GM18520 (cell line): ENCODE measurements at regions not wholly inside any gene's neighbourhood (a gene's known extent, or its start where the extent isn't known, plus 50 kb on each side); places are given as distances from the start of the nearest gene placed in this dataset.

Experiments used
- ATAC-seq: cut with Tn5 transposase; IDR thresholded peaks from one replicate; pipeline ENCODE4 v1.9.1; 2021; ENCODE audit not compliant: unreplicated experiment

DNA sequence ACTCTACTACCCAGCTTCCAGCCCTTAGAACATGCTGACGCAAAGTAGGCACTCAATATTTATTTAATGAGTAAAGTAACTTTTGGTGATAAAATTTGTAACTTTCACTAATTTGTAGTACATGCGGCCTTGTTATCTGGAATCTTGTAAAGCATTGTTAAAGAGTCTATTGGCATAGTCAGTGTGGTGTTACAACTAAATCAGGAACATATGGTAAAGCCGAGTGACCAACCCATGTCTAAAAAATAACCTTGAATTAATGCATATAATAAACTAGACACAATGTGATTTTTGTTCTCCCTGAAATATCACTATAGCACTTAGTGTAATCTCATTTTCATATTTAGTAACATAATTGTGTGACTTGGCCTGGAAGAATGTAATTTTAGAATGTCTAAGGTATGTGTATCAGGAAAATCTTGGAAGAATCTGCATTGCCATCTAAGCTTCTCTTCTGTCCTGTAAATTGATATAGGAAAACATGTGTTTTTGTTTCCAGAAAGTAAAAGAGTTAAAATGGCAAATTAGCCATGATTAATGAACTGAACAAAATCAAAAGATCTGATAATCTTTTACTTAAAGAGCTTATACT is 256.7 kb upstream of the GNAI1 start:
- no peak for ATAC-seq

DNA sequence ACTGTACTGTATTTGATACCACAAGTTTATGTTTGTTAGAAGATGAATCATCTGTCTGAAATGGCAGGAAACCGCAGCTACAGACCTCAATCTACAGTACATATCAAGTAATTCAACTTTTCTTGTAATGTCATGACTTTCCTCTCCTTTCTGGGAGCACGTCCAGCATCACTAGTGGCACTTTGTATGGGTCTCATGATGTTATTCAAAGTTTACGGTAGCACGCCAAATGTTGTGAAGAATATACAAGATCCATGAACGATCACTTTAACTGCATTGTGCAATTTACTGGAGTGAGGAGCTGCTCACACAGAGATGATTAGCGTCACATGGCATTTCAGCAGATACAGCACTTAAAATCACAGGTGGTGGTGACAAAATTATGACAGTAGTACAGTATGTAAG is 257.8 kb upstream of the GNAI1 start:
- ATAC-seq = no peak

DNA sequence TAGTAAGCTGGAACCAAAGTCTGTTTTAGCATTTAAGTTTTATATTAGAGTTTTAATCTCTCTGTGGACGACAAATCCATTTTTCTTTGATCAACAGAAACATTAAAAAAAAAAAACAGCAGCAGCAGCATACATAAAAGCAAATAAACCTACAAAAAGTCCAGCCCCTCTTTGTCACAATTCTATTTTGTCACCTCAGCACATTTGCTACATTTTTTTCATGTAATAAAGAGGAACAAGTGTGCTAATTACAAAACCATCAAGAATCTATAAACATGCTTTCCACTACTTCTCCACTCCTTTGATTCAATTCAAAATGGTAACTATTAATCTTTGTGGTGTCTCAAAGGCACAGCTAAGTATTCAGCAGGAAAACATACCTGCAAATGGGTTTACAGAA is 259.8 kb upstream of the GNAI1 start:
- no peak for ATAC-seq

DNA sequence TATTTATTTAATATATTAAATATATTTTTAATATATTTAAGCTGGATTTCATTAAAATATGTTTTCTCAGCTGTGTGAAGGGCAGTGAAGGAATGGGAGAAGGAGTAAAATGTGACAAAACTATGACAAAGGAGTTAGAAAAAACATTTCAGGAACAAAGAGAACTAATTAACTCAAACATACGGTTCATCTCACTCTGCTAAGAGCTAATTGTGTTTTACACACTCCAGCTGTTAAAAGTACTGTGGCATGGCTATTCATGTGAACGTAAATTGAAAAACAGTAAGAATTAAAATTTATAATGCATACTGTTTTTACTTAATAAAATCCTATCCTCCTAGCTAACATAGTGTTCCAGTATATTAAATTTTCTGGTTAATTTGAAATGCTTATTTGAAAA is 262.5 kb upstream of the GNAI1 start:
- no peak for ATAC-seq

DNA sequence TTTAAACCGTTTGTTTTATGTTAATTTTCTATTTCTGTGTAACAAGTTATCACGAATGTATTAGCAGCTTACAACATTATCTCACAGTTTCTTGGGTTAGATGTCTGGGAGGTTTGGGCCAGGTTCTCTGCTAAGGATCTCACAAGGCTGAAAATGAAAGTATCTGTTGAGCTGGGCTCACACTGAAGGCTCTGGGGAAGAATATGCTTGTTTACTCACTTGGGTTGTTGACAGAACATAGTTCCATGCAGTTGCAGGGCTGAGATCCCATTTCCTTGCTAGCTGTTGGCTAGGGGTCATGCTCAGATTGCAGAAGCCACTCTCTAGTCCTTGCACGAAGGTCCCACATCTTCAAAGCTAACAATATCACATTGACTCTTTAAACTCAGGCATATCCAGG is 266.6 kb upstream of the GNAI1 start:
- no peak for ATAC-seq

DNA sequence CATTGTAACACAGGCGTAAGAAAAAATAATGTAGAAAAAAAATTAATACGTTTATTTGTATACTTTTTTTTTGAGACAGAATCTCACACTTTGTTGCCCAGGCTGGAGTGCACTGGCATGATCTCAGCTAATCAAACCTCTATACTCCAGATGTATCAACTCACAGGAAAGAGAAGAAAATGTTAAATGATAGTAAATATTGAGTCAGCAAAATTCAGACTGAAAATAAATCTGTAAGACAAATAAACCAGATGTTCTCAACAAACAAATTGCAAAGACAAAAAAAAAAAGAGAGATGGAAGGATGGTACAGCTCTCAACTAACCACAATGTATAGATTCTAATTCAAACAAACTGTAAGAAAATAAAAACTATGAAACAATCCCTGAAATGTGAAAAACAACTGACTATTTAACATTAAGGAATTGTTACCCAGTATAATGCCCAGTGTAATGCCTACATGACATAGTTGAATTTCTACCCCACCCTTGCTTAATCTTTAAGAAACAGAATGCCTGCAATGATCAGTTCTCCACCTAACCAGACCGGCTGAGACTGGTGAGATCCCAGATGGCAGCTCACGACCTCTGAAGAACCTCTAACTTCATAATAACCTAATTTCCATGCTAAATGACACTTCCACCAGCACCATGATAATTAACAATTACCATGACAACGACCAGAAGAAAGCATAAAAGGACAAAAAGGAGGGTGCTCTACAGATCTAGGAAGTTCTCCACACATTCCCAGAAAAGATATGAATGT is 272.0 kb upstream of the GNAI1 start:
- no peak for ATAC-seq

DNA sequence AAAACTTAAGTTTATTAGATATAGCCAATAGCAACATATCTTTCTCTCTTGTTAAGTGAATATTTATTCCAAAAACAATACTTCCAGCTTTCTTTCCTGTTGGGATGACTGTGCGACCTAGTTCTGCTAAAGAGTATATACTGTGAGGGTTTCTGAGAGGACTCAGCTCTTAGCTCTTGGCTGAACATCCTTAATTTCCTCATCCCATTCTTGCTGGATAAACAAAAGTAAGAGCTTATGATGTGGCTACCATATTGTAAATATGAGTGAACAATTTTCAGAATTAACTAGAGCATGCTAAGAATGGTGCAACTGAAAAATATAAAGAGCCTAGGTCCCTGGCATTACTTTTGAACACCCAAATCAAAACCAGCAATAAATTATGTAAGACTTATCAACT is 279.5 kb upstream of the GNAI1 start:
- ATAC-seq = no peak

DNA sequence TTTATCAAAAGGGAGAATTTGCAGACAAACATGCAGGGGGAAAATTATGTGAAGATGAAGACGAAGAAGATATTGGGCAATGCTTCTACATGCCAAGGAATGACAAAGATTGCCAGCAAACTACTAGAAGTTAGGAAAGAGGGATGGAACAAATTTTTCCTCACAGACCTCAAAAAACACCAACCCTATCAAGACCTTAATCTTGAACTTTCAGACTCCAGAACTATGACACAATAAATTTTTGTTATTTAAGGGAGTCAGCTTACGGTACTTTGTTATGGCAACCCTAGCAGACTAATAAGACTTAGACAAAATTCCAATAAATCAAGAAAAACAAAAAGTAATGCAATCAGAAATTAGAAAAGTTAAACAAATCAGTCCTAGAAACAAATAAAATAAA is 280.0 kb upstream of the GNAI1 start:
- ATAC-seq = no peak

DNA sequence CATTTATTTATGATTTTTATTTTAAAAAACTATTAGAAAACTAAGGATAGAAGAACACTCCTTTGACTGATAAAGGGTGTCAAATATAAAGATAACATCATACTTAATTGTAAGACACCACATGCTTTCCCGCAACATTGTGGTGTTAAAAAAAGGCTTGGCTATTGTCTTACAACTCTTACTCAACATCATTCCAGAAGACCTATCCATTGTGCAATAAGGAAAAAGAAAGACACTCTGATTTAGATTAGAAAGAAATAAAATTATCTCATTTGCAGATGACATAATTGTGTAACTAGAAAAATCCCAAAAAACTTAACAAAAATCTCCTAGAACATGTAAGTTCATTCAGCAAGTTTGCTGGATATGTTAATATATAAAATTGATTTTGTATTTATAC is 296.7 kb upstream of the GNAI1 start:
- ATAC-seq = no peak

DNA sequence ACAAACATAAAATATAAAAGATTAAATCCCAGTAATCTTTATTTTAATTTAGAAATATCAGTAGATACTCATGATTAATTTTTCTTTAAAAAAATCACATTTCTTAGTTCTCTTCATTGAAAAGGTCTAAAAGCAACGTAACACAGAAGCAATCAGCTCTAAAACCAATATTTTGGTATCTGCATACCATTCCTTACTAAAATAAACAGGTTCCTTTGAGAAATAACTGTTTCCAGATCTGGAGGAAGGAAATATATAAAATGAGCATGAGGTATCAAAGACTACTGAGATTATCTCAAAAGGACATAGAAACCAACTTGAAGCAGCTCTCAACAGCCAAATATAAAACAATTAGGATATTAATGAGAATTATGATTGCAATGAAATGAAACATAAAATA is 301.0 kb upstream of the GNAI1 start:
- ATAC-seq = no peak

DNA sequence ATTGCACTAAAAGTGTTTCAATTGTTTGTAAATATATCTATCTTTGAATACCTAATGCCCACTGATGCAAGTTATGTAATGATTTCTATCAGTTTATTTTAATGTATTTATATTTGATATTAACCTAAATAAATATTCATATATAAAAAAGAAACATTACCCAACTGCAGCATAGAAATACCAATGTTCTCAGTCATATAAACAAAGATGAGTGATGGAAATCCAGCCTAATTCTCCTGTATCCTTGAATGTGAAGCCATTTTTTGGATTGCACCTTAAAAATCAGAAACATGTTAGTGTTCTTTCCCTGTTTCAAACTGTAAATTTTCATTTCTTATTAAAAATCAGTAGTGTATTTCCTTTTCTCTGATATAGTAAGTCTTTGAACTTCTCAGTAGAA is 305.8 kb upstream of the GNAI1 start:
- ATAC-seq = no peak

DNA sequence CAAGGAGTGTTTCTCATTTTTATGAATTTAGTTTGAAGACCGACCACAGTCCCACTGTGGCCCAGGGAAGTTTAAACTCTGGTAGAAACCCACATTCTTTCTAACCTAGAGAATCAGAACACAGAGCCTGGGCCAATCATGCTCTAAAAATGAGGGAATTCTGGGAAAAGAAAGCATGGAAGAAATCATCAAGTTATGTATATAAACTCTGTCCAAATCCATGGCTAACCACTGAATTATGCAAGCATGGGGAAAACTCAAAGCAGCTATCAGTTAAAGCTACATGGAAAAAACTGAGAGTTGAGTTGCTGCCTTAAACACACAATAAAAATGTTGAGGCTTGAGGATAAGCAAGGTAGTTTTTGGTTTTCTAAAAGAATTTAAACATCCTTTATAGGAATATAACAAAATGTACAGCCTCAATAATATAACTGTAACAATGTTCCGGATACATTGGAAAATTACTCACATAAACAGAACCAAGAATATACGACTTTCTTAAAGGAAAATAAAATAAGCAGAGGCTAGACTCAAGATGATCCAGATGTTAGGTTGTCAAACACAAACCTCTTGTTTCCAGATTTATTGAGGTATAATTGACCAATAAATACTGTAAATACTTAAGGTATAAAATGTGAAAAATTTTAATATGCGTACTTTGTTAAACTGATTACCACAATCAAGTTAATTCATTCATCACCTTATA is 311.2 kb upstream of the GNAI1 start:
- ATAC-seq = no peak

DNA sequence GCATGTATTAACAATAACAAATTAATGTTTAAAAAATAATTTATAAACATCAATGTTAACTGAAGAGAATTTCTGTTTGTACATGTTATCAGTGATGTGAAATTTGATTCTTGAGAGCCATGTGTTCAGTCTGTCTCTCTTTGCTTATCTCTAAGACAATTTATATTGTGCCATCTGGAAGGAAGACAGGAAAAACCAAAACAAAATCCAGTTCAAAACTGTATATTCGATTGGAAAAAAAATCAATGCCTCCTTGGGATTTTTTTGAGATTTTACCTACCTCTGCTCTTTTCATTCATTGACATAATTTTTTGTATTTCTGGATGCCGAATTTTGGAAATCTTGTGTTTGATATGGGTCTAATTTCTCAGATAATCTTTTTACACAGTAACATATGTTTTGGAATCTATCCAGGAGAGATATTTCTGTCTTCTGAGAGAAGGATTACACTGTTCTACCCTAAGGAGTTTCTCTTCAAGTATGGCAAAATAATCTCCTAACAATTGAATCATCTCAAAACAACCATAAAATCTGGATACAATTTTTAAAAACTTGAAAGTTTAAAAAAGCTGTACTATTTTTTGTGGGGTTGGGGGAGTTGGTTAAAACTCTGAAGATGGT is 311.9 kb upstream of the GNAI1 start:
- no peak for ATAC-seq

DNA sequence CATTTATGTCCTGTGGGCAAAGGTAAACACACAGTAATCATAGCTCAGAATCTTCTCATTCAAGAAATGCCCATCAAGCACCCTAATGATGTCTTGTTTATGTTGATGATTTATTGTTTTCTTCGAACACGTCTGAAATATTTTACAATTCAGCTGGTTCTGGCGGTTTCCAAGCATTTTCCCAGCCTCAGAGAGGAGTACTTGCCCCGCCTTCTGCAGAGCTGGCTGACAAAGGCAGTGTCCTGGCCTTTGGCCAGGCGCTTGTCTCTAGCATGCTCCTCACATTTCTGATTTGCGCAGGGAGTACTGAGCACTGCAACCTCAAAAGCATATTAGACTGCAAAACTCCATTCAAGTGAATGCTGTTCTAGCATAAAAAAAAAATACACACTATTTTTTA is 314.2 kb upstream of the GNAI1 start:
- no peak for ATAC-seq

DNA sequence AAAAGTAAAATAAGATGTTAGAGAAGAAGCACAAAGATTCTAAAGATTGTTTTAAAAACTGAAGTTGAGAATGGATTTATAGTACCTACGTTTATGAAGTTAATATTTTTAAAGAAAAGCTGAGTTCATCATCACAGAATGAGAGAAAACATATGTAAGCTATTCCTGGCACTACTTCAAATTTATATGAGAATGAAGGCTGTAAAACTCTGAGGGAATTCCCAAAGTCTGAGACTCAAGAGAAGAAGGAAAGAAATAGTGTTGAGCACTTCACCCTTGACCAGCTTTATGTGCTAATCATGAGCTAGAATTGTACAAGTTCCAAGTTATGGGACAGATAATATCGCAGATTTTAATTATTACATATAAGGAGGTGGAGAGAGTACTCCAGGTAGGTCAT is 323.7 kb upstream of the GNAI1 start:
- no peak for ATAC-seq

DNA sequence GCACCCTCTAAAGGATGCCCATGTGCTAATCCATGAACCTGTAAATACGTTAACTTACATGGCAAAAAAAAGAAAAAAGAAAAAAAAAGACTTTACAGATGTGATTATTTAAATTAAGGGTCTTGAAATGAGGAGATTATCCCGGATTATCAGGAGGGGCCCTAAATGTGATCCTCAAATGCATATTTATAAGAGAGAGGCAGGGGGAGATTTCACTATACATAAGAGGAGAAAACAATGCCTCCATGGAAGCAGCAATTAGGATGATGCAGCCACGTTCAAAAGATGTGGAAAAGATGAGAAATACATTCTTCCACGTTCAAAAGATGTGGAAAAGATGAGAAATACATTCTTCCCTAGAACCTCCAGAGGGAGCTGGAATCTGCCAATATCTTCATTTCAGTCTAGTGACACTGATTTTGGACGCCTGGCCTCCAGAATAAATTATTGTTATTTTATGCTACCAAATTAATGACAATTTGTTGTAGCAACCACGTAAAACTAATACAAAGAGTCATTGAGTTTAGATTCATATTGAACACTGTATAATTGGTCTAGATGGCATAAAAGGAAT is 328.4 kb upstream of the GNAI1 start:
- ATAC-seq = no peak

DNA sequence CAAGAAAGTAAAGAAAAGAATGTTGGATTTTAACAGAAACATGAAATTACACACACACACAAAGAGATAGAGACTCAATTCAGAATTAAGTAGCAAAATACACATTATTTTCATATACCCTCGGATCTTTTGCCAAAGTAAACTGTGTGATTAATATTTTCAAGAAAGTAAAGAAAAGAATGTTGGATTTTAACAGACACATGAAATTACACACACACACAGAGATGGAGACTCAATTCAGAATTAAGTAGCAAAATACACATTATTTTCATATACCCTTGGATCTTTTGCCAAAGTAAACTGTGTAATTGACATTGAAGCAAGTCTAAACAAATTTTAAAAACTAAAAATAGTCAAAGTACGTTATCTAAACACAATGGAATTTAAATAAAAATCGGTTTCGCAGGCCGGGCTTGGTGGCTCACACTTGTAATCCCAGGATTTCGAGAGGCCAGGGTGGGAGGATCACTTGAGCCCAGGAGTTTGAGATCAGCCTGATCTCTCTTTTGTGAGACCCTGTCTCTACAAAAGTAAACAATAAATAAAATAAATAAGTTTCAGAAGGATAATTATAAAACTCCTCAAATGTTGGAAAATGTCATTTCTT is 337.3 kb upstream of the MAGI2 start:
- ATAC-seq = no peak

DNA sequence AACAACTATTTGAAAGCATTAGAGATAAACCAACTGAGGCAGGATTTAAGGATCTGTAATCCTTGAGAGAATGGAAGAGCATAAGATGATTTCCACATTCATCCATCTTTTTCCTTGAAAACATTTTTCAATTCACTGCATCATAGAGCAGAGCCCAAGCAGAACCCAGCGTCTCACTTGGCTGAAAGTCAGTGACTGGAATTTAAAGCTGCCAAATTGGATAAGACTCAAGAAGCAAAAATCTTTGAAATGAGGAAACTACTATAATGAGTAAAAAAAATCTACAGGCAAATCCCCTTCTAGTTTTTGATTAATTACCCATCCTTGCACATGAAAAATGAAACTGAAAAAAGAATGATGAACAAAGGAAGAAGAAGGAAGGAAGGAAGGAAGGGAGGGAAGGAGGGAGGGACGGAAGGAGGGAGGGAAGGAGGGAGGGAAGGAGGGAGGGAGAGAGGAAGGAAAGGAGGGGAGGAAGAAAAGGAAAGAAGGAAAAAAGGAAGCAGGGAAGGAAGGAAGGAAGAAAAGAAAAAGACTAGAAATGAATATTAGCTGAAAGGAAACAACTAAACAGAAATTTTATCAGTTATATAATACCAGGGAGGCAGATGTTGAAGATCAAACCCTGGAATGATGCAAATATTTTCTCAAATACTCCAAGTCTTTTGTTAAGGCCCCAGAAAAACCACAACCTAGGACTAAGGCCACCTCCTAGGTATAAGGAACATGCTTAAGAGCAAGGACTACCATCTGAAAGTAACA is 336.3 kb upstream of the MAGI2 start:
- no peak for ATAC-seq

DNA sequence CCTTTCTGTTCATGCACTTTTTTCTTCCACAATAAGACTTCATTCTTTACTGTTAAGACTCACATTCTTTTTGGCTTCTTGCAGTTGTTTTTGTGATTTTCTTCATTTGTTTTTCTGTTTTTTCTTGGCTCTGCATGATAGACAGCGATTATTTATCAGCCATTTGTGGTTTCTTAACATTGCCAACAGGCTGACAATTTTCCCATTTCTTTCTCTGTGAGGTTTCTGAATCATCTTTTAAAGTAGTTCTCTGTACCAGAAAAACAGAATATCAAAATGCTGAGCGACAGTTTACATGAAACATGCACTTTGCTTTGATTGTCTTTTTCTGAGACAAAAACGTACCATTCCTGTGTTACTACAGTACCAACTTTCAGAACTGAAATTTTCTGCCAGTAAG is 334.2 kb upstream of the MAGI2 start:
- ATAC-seq = no peak

DNA sequence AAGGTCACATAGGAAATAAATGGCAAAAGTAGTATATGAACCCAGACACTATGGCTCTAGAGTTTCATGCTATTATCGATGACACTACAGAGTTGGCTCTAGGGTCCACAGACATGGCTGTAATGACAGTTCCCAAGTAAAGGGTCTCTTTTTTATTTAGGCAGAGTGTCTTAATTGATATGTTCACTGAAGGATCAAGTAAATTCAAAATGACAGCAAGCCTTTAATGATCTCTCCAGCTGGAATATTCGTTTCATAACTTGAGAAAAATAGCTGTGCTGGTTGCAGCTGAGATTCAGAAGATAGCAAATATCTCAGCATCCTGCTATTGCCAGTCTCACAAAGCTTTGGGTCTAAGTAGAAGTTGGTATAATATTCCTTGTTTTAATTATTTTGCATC is 333.6 kb upstream of the MAGI2 start:
- ATAC-seq = no peak

DNA sequence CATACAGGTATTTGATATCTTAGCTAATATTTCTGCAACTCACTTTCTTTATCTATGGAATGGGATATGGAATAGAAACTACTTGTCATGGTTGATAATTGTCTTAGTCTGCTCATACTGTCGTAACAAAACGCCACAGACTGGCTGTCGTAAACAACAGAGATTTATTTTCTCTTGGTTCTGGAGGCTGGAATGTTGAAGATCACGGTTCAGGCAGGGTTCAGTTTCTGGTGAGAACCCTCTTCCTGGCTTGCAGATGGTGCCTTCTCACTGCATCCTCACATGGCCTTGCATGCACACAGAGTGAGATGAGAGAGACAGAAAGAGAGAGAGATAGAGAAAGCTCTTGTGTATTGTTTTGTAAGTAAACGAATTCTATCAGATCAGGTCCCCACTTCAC is 332.7 kb upstream of the MAGI2 start:
- ATAC-seq = no peak
